Peyer's patch (tissue), 4 donors: ENCODE measurements at regions not wholly inside any gene's neighbourhood (a gene's known extent, or its start where the extent isn't known, plus 50 kb on each side); places are given as distances from the start of the nearest gene placed in this dataset.

ENCODE experiments used
- POLR2A ChIP-seq, 2 donors: fragments of 450-650 bp; IDR thresholded peaks; one replicate each; pipeline ENCODE4 v1.5.1; 2017; ENCODE audit warnings: antibody characterized with exemption in 2 of 2, mild to moderate bottlenecking in 2 of 2, moderate library complexity in 2 of 2
- TF ChIP-seq, protein P1 (sequence below), 6 experiments: fragments of 450-650 bp in 4 of 6; fragments of 200-600 bp in 2 of 6; sonication (generic) in 1 of 6; IDR thresholded peaks; one replicate each; pipeline ENCODE4 v1.5.1; 2017 to 2019; ENCODE audit warnings: antibody characterized with exemption in 6 of 6, mild to moderate bottlenecking in 3 of 6, moderate library complexity in 1 of 6

DNA sequence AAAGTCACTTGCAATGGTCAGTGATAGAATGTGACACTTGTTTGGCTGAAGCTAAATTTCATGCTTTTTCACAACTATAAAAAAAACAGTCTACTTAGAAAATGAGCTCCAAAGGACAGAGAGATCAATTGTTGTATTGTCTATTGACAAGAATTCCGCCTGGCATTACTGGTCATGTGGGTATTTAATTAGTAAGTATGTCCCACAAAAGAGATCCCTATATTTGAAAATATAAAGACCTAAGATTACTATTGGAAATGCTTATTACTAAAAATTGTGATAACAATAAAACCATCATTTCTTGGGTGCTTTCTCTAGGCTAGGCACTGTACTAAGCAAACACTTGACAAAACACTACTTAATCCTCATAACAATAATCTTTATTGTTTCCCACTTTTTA lies 745.2 kb upstream of the C9orf72 start:
- TF ChIP-seq, protein P1, sequence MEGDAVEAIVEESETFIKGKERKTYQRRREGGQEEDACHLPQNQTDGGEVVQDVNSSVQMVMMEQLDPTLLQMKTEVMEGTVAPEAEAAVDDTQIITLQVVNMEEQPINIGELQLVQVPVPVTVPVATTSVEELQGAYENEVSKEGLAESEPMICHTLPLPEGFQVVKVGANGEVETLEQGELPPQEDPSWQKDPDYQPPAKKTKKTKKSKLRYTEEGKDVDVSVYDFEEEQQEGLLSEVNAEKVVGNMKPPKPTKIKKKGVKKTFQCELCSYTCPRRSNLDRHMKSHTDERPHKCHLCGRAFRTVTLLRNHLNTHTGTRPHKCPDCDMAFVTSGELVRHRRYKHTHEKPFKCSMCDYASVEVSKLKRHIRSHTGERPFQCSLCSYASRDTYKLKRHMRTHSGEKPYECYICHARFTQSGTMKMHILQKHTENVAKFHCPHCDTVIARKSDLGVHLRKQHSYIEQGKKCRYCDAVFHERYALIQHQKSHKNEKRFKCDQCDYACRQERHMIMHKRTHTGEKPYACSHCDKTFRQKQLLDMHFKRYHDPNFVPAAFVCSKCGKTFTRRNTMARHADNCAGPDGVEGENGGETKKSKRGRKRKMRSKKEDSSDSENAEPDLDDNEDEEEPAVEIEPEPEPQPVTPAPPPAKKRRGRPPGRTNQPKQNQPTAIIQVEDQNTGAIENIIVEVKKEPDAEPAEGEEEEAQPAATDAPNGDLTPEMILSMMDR (IDR thresholded peaks at IDR 0.05): no peak
- no peak for TF ChIP-seq POLR2A (IDR thresholded peaks at IDR 0.05)
